HEK293 (cell line): ENCODE measurements at regions not wholly inside any gene's neighbourhood (a gene's known extent, or its start where the extent isn't known, plus 50 kb on each side); places are given as distances from the start of the nearest gene placed in this dataset.

Experiments
- CTCF ChIP-seq: fragments of 450-650 bp; formaldehyde crosslinking; IDR thresholded peaks from 2 replicates; pipeline ENCODE4 v1.5.1; 2016; ENCODE audit warnings: missing biosample characterization, missing genetic modification characterization
- HOXA7 ChIP-seq: sonication (generic); formaldehyde crosslinking; IDR thresholded peaks from 2 replicates; pipeline ENCODE4 v1.8.1; 2022; ENCODE audit warnings: missing genetic modification reagents, borderline replicate concordance
- IKZF3 ChIP-seq: fragments of 450-650 bp; IDR thresholded peaks from 2 replicates; pipeline ENCODE4 v1.5.0; 2018; ENCODE audit warnings: missing biosample characterization, mild to moderate bottlenecking, missing genetic modification characterization, moderate library complexity
- PRDM10 ChIP-seq: fragments of 450-650 bp; formaldehyde crosslinking; IDR thresholded peaks from 2 replicates; pipeline ENCODE4 v1.5.1; 2016; ENCODE audit warnings: missing biosample characterization, missing genetic modification characterization
- ZFP3 ChIP-seq: fragments of 450-650 bp; formaldehyde crosslinking; IDR thresholded peaks from 2 replicates; pipeline ENCODE4 v1.5.1; 2016; ENCODE audit warnings: low read depth, missing biosample characterization, missing genetic modification characterization
- ZNF202 ChIP-seq: fragments of 450-650 bp; formaldehyde crosslinking; IDR thresholded peaks from 2 replicates; pipeline ENCODE4 v1.5.1; 2016; ENCODE audit warnings: missing biosample characterization, missing genetic modification characterization, borderline replicate concordance
- ZNF521 ChIP-seq: fragments of 450-650 bp; formaldehyde crosslinking; IDR thresholded peaks from 2 replicates; pipeline ENCODE4 v1.5.1; 2017; ENCODE audit warnings: missing biosample characterization, mild to moderate bottlenecking, missing genetic modification characterization
- ZNF785 ChIP-seq: fragments of 450-650 bp; formaldehyde crosslinking; IDR thresholded peaks from 2 replicates; pipeline ENCODE4 v1.5.1; 2016; ENCODE audit warnings: missing biosample characterization, missing genetic modification characterization
- ZNF843 ChIP-seq: fragments of 450-650 bp; formaldehyde crosslinking; IDR thresholded peaks from 2 replicates; pipeline ENCODE4 v1.5.1; 2016; ENCODE audit warnings: missing biosample characterization, missing genetic modification characterization
- TF ChIP-seq, protein P1 (sequence below): fragments of 450-650 bp; formaldehyde crosslinking; IDR thresholded peaks from 2 replicates; pipeline ENCODE4 v1.5.1; 2016; ENCODE audit warnings: missing biosample characterization, missing genetic modification characterization
- TF ChIP-seq, protein P2 (sequence below): fragments of 450-650 bp; formaldehyde crosslinking; IDR thresholded peaks from 2 replicates; pipeline ENCODE4 v1.5.1; 2017; ENCODE audit warnings: missing biosample characterization, missing genetic modification characterization

DNA sequence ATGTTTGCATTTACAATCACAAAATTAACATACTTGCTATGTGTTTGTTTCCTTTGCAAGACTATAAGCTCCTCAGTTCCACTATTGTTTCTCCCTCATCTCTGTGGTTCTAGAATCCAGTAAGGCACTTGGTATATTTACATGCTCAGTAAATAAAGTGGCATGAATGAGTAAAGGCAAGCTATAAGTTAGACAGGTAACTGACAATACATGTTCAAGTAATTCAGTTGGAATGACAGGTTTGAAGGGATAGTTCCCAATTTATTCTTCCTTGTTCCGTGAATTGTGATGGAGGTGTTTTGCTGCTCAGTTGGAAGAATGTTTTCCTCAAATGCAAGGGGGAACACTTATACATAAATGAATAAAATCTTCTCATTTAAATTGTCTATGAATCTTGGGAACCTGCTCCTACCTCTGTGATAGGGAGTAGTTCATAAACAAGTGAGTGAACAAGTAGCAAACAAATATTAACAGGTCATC is 54.1 kb upstream of the DHX15 start:
- no peak for TF ChIP-seq ZNF785 (tag by site-specific recombination)
- TF ChIP-seq CTCF (tag by site-specific recombination), result no peak
- TF ChIP-seq ZNF843 (tag by site-specific recombination), result no peak
- TF ChIP-seq, protein P1, sequence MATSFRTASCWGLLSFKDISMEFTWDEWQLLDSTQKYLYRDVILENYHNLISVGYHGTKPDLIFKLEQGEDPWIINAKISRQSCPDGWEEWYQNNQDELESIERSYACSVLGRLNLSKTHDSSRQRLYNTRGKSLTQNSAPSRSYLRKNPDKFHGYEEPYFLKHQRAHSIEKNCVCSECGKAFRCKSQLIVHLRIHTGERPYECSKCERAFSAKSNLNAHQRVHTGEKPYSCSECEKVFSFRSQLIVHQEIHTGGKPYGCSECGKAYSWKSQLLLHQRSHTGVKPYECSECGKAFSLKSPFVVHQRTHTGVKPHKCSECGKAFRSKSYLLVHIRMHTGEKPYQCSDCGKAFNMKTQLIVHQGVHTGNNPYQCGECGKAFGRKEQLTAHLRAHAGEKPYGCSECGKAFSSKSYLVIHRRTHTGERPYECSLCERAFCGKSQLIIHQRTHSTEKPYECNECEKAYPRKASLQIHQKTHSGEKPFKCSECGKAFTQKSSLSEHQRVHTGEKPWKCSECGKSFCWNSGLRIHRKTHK (tag by site-specific recombination), result no peak
- no peak for TF ChIP-seq IKZF3 (tag by site-specific recombination)
- no peak for TF ChIP-seq HOXA7 (CRISPR knock-in tag)
- no peak for TF ChIP-seq ZNF202 (tag by site-specific recombination)
- TF ChIP-seq ZNF521, result no peak
- no peak for TF ChIP-seq PRDM10 (tag by site-specific recombination)
- TF ChIP-seq, protein P2, sequence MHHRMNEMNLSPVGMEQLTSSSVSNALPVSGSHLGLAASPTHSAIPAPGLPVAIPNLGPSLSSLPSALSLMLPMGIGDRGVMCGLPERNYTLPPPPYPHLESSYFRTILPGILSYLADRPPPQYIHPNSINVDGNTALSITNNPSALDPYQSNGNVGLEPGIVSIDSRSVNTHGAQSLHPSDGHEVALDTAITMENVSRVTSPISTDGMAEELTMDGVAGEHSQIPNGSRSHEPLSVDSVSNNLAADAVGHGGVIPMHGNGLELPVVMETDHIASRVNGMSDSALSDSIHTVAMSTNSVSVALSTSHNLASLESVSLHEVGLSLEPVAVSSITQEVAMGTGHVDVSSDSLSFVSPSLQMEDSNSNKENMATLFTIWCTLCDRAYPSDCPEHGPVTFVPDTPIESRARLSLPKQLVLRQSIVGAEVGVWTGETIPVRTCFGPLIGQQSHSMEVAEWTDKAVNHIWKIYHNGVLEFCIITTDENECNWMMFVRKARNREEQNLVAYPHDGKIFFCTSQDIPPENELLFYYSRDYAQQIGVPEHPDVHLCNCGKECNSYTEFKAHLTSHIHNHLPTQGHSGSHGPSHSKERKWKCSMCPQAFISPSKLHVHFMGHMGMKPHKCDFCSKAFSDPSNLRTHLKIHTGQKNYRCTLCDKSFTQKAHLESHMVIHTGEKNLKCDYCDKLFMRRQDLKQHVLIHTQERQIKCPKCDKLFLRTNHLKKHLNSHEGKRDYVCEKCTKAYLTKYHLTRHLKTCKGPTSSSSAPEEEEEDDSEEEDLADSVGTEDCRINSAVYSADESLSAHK (tag by site-specific recombination), result no peak
- TF ChIP-seq ZFP3, result no peak
